ENCODE measurements at regions not wholly inside any gene's neighbourhood (a gene's known extent, or its start where the extent isn't known, plus 50 kb on each side); places are given as distances from the start of the nearest gene placed in this dataset.
"Not testable (repeated sequence)": the region's sequence is repeated elsewhere in the genome, so short reads cannot be mapped to it uniquely, and the experiment has no call there.

GRCh38 chr6:60681806-60682205 lies 1604.2 kb downstream of the KHDRBS2 start:
- TF ChIP-seq CTCF (IDR thresholded peaks at IDR 0.05; ENCODE audit: control extremely low read depth, extremely low read depth, low read depth, missing control alignments): no peak
- no peak for DNase-seq (ENCODE audit: extremely low spot score)
- ChIA-PET POLR2A (no interaction called here), CTCF (no interaction called here)

- CTCF ChIA-PET: no interaction called here
- TF ChIP-seq CTCF (IDR thresholded peaks at IDR 0.05; ENCODE audit: control extremely low read depth, extremely low read depth, low read depth, missing control alignments): no peak
- DNase-seq (ENCODE audit: extremely low spot score): no peak
- POLR2A ChIA-PET: no interaction called here
Observed at GRCh38 chr6:60679175-60679574, 1606.8 kb downstream of the KHDRBS2 start.

GRCh38 chr6:60671369-60671768 lies 1614.7 kb downstream of the KHDRBS2 start:
- no peak for TF ChIP-seq CTCF (IDR thresholded peaks at IDR 0.05; ENCODE audit: control extremely low read depth, extremely low read depth, low read depth, missing control alignments)
- POLR2A ChIA-PET: no interaction called here
- CTCF ChIA-PET: no interaction called here
- DNase-seq (ENCODE audit: extremely low spot score): no peak

GRCh38 chr6:60670036-60670435 lies 1616.0 kb downstream of the KHDRBS2 start:
- no peak for TF ChIP-seq CTCF (IDR thresholded peaks at IDR 0.05; ENCODE audit: control extremely low read depth, extremely low read depth, low read depth, missing control alignments)
- DNase-seq (ENCODE audit: extremely low spot score): no peak
- ChIA-PET POLR2A (no interaction called here), CTCF (no interaction called here)

- ChIA-PET CTCF (no interaction called here), POLR2A (no interaction called here)
- no peak for DNase-seq (ENCODE audit: extremely low spot score)
- TF ChIP-seq CTCF (IDR thresholded peaks at IDR 0.05; ENCODE audit: control extremely low read depth, extremely low read depth, low read depth, missing control alignments): no peak
Observed at GRCh38 chr6:60668428-60668827, 1617.6 kb downstream of the KHDRBS2 start.

GRCh38 chr6:60663199-60663598 lies 1622.8 kb downstream of the KHDRBS2 start:
- POLR2A ChIA-PET: not testable (repeated sequence)
- CTCF ChIA-PET: interaction anchor here (1.0 kb wide), 1 partner anchor 17 kb away, joined by 3 read pairs; no protein-coding TSS in a partner anchor

GRCh38 chr6:60643870-60644269 lies 1642.2 kb downstream of the KHDRBS2 start:
- DNase-seq (ENCODE audit: extremely low spot score): no peak
- CTCF ChIA-PET: no interaction called here
- POLR2A ChIA-PET: no interaction called here
- no peak for TF ChIP-seq CTCF (IDR thresholded peaks at IDR 0.05; ENCODE audit: control extremely low read depth, extremely low read depth, low read depth, missing control alignments)

More at GRCh38 chr6:60663199-60663598, 1622.8 kb downstream of the KHDRBS2 start:
- not testable (repeated sequence) for DNase-seq (ENCODE audit: extremely low spot score)

GRCh38 chr6:60639185-60639584 lies 1646.8 kb downstream of the KHDRBS2 start:
- DNase-seq (ENCODE audit: extremely low spot score); CTCF ChIA-PET; POLR2A ChIA-PET: not testable (repeated sequence)
